NB4 (cell line): ENCODE measurements at regions not wholly inside any gene's neighbourhood (a gene's known extent, or its start where the extent isn't known, plus 50 kb on each side); places are given as distances from the start of the nearest gene placed in this dataset.
"Not testable (repeated sequence)": the region's sequence is repeated elsewhere in the genome, so short reads cannot be mapped to it uniquely, and the experiment has no call there.

ENCODE experiments used
- DNase-seq: peaks from one replicate; pipeline ENCODE4 v3.0.0; 2010; ENCODE audit warnings: low read depth
- H3K4me3 ChIP-seq: one replicate; pipeline ENCODE4 v1.5.1; 2011; ENCODE audit warnings: mild to moderate bottlenecking, low read depth, low read length, moderate library complexity
- MYC ChIP-seq: IDR thresholded peaks from 2 replicates; pipeline ENCODE4 v1.6.1; 2011; ENCODE audit warnings: low read depth, low read length
- POLR2A ChIP-seq: IDR thresholded peaks from 2 replicates; pipeline ENCODE4 v1.6.1; 2011; ENCODE audit warnings: mild to moderate bottlenecking; ENCODE audit not compliant: insufficient read length; ENCODE audit errors: extremely low read depth
- TF ChIP-seq, protein P1 (sequence below): IDR thresholded peaks from 2 replicates; pipeline ENCODE4 v1.6.1; 2011; ENCODE audit warnings: low read depth, low read length
- TF ChIP-seq, protein P2 (sequence below): IDR thresholded peaks from one replicate; pipeline ENCODE4 v1.5.1; 2012; ENCODE audit warnings: low read depth, low read length

DNA sequence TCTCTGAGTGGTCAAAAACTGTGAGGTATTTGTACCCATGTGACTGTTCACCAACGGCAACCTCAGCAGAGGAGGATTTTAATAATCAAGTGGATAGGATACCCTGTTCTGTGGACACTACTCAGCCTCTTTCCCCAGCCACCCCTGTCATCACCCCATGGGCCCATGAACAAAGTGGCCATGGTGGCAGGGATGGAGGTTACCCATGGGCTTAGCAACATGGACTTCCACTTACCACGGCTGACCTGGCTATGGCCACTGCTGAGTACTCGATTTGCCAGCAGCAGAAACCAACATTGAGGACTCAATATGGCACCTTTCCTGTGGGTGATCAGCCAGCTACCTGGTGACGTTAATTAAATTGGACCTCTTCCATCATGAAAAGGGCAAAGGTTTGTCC is 1782.7 kb downstream of the PLA2G4A start:
- TF ChIP-seq MYC (no peak), POLR2A (no peak)
- TF ChIP-seq, protein P1, sequence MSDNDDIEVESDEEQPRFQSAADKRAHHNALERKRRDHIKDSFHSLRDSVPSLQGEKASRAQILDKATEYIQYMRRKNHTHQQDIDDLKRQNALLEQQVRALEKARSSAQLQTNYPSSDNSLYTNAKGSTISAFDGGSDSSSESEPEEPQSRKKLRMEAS = no peak
- TF ChIP-seq, protein P2, sequence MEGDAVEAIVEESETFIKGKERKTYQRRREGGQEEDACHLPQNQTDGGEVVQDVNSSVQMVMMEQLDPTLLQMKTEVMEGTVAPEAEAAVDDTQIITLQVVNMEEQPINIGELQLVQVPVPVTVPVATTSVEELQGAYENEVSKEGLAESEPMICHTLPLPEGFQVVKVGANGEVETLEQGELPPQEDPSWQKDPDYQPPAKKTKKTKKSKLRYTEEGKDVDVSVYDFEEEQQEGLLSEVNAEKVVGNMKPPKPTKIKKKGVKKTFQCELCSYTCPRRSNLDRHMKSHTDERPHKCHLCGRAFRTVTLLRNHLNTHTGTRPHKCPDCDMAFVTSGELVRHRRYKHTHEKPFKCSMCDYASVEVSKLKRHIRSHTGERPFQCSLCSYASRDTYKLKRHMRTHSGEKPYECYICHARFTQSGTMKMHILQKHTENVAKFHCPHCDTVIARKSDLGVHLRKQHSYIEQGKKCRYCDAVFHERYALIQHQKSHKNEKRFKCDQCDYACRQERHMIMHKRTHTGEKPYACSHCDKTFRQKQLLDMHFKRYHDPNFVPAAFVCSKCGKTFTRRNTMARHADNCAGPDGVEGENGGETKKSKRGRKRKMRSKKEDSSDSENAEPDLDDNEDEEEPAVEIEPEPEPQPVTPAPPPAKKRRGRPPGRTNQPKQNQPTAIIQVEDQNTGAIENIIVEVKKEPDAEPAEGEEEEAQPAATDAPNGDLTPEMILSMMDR = no peak
- no peak overlapping the region for H3K4me3 ChIP-seq
- DNase-seq = no peak

DNA sequence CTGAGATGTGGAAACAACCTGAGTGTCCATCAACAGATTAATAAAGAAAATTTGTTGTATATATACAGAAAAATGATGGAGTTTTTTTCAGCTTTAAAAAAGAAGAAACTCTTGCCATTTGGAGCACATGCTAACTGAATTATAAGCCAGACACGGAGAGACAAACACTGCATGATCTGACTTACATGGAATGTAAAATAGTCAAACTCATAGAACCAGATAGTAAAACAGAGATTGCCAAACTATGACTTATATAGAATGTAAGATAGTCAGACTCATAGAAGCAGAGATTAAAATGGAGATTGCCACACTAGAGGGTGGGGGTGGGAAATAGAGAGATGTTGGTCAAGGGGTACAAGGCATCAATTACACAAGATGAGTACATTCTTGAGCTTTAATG is 1786.6 kb downstream of the PLA2G4A start:
- TF ChIP-seq, protein P1 = no peak
- TF ChIP-seq POLR2A (no peak), MYC (no peak)
- TF ChIP-seq, protein P2 = no peak
- no peak overlapping the region for H3K4me3 ChIP-seq
- DNase-seq = no peak

- no peak overlapping the region for H3K4me3 ChIP-seq
- TF ChIP-seq, protein P2 = no peak
- DNase-seq = no peak
Measured at GRCh38 chr1:188620236-188620635, 1791.5 kb downstream of the PLA2G4A start.

GRCh38 chr1:188641566-188642211 is 1812.9 kb downstream of the PLA2G4A start:
- DNase-seq = no peak
- TF ChIP-seq POLR2A (no peak), MYC (no peak)
- TF ChIP-seq, protein P1 = no peak
- TF ChIP-seq, protein P2 = no peak
- no peak overlapping the region for H3K4me3 ChIP-seq

DNA sequence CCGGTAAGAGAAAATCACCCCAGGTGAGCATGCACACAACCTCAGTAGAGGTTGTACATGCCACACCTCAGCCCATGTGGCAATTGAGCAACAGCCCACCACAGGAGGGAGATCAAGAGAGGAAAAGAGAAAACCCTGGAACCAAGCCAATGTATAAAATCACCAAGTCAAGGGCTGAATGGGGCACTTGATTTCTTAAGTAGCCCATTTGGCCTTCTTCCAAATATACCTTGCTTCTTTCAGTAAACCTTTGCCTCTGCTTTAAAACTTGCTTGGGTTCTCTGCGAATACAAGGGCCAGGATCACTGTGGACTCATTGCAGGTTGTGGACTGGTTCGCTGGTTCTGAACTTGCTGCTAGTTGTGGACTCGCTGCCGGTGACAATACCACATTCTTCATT is 1814.0 kb downstream of the PLA2G4A start:
- TF ChIP-seq, protein P1 = no peak
- TF ChIP-seq POLR2A (no peak), MYC (no peak)
- TF ChIP-seq, protein P2 = no peak
- H3K4me3 ChIP-seq = no peak overlapping the region
- DNase-seq = no peak

- TF ChIP-seq MYC (no peak), POLR2A (no peak)
- TF ChIP-seq, protein P2 = no peak
- TF ChIP-seq, protein P1 = no peak
- no peak for DNase-seq
- H3K4me3 ChIP-seq = no peak overlapping the region
Measured at GRCh38 chr1:188652678-188653077, 1823.9 kb downstream of the PLA2G4A start.

GRCh38 chr1:188655966-188656365 is 1821.7 kb downstream of the BRINP3 start:
- not testable (repeated sequence) for H3K4me3 ChIP-seq

More at GRCh38 chr1:188655966-188656365, 1821.7 kb downstream of the BRINP3 start:
- not testable (repeated sequence) for DNase-seq
